Fibroblast of lung (primary cell): ENCODE measurements at regions not wholly inside any gene's neighbourhood (a gene's known extent, or its start where the extent isn't known, plus 50 kb on each side); places are given as distances from the start of the nearest gene placed in this dataset.

Experiments
- DNase-seq, 2 donors: peaks; one replicate each; pipeline versions ENCODE4 v3.0.0 to v3.0.0-alpha.2; 2010; ENCODE audit warnings: low read depth in 2 of 2
- H2AFZ ChIP-seq: 2 replicates; pipeline ENCODE4 v1.5.1; 2012; ENCODE audit warnings: low read length, control low read depth, inconsistent platforms
- H3K27ac ChIP-seq: 2 replicates; pipeline ENCODE4 v1.5.1; 2011; ENCODE audit warnings: low read length, control low read depth; ENCODE audit not compliant: insufficient read depth
- H3K27me3 ChIP-seq: 2 replicates; pipeline ENCODE4 v1.5.1; 2011; ENCODE audit warnings: mild to moderate bottlenecking, low read length; ENCODE audit not compliant: control insufficient read depth, insufficient read depth
- H3K36me3 ChIP-seq: 2 replicates; pipeline ENCODE4 v1.5.1; 2011; ENCODE audit warnings: low read length; ENCODE audit not compliant: control insufficient read depth, insufficient read depth
- H3K4me1 ChIP-seq: 2 replicates; pipeline ENCODE4 v1.5.1; 2011; ENCODE audit warnings: low read length; ENCODE audit not compliant: control insufficient read depth, insufficient read depth; ENCODE audit errors: extremely low read depth
- H3K4me2 ChIP-seq: 2 replicates; pipeline ENCODE4 v1.5.1; 2011; ENCODE audit warnings: low read length, control low read depth; ENCODE audit not compliant: insufficient read depth; ENCODE audit errors: extremely low read depth
- H3K4me3 ChIP-seq, 4 experiments: fragments of 200-600 bp in 1 of 4; sonication (generic) in 1 of 4; replicated peaks in 1 of 4; 2 replicates each; pipeline ENCODE4 v1.5.1; 2011 to 2016; ENCODE audit warnings: low read length in 4 of 4, low read depth in 3 of 4, mild to moderate bottlenecking in 3 of 4, control low read depth in 2 of 4, inconsistent platforms in 1 of 4, mixed read lengths in 1 of 4; ENCODE audit not compliant: insufficient read depth in 1 of 4; ENCODE audit errors: control extremely low read depth in 1 of 4
- H3K79me2 ChIP-seq: 2 replicates; pipeline ENCODE4 v1.5.1; 2012; ENCODE audit warnings: mild to moderate bottlenecking, low read length, inconsistent platforms; ENCODE audit not compliant: control insufficient read depth, insufficient read depth
- H3K9ac ChIP-seq: 2 replicates; pipeline ENCODE4 v1.5.1; 2011; ENCODE audit warnings: mild to moderate bottlenecking, low read length, control low read depth; ENCODE audit not compliant: insufficient read depth
- H3K9me3 ChIP-seq: 2 replicates; pipeline ENCODE4 v1.5.1; 2012; ENCODE audit warnings: low read depth, low read length; ENCODE audit not compliant: control insufficient read depth, insufficient read depth
- H4K20me1 ChIP-seq: 2 replicates; pipeline ENCODE4 v1.5.1; 2011; ENCODE audit warnings: low read length; ENCODE audit not compliant: control insufficient read depth, insufficient read depth; ENCODE audit errors: extremely low read depth
- CTCF ChIP-seq, 2 donors: IDR thresholded peaks in 1 of 2; conservative IDR thresholded peaks in 1 of 2; 1 replicate in 1 of 2; 2 replicates in 1 of 2; pipeline ENCODE4 v1.5.1; 2011 to 2012; ENCODE audit warnings: low read length in 2 of 2, control low read depth in 1 of 2, inconsistent platforms in 1 of 2, low read depth in 1 of 2, mild to moderate bottlenecking in 1 of 2
- EZH2 ChIP-seq: IDR thresholded peaks from 2 replicates; pipeline ENCODE4 v1.5.1; 2012; ENCODE audit warnings: low read length, control low read depth, mild to moderate bottlenecking; ENCODE audit errors: missing control alignments

DNA sequence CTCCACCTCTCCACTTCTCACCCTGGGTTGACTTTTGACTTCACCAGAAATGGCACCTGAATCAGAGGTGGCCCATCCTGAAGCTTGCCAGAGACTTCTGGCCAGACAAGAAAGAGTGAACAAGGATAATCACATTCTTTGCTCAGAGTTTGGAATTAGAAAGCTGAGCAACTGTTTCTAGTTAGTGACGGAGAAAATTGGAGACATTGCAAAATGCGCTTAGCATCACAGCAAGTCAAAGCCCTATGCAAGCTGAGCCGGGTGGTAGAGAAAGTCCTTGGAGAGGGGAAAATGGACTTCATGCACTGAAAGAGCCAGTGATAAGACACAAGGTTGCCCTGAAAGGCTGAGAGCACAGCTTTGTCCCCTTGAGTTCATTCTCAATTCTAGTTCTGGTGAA, 161.8 kb downstream of the PAH start:
- Histone ChIP-seq H3K4me2 (no peak overlapping the region), H3K27ac (no peak overlapping the region), H3K79me2 (no peaks in the 10 kb centered on the region), H3K36me3 (no peaks in the 10 kb centered on the region), H3K9me3 (no peaks in the 10 kb centered on the region), H3K9ac (no peak overlapping the region), H4K20me1 (no peaks in the 10 kb centered on the region), H3K4me1 (no peaks in the 10 kb centered on the region), H2AFZ (no peak overlapping the region), H3K4me3 (no peak overlapping the region), H3K27me3 (no peaks in the 10 kb centered on the region)
- no peak for DNase-seq
- no peak for TF ChIP-seq CTCF (conservative IDR thresholded peaks at IDR 0.05 in 1 of 2, IDR thresholded peaks at IDR 0.05 in 1 of 2; ENCODE audit: low read depth in 1 of 2, low read length in 2 of 2)
- TF ChIP-seq EZH2: no peak

DNA sequence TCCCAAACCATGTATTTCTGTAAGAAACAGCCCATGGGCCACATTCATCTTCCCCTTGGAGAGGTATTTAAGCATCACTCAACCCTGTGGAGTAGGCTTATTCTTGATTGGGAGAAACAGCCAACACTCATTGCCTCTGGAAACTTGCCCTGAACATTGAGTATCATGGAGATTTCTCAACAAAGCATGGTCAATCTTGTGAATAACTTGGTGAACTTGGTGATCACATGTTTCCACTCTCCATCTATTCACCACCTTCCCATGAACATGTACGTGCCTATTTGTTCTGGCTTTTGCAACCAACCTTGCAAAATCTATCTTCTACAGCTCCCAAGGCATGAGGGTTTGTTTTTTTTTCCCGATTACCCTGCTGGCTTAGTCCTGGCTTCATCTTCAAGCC, 163.2 kb downstream of the PAH start:
- Histone ChIP-seq H3K36me3 (no peaks in the 10 kb centered on the region), H4K20me1 (no peaks in the 10 kb centered on the region), H3K4me1 (no peaks in the 10 kb centered on the region), H3K27ac (no peak overlapping the region), H3K4me3 (no peak overlapping the region), H2AFZ (no peak overlapping the region), H3K9ac (no peak overlapping the region), H3K79me2 (no peaks in the 10 kb centered on the region), H3K27me3 (no peaks in the 10 kb centered on the region), H3K4me2 (no peak overlapping the region), H3K9me3 (no peaks in the 10 kb centered on the region)
- no peak for DNase-seq
- TF ChIP-seq CTCF (conservative IDR thresholded peaks at IDR 0.05 in 1 of 2, IDR thresholded peaks at IDR 0.05 in 1 of 2; ENCODE audit: low read depth in 1 of 2, low read length in 2 of 2) (no peak), EZH2 (no peak)

GRCh38 chr12:102748704-102749103, 168.3 kb downstream of the PAH start:
- TF ChIP-seq EZH2: no peak
- no peak for TF ChIP-seq CTCF (conservative IDR thresholded peaks at IDR 0.05 in 1 of 2, IDR thresholded peaks at IDR 0.05 in 1 of 2; ENCODE audit: low read depth in 1 of 2, low read length in 2 of 2)
- no peak overlapping the region for H3K4me3 ChIP-seq
- H3K79me2 ChIP-seq: no peaks in the 10 kb centered on the region
- H3K4me2 ChIP-seq: no peak overlapping the region
- no peak overlapping the region for H3K27ac ChIP-seq
- H3K27me3 ChIP-seq: no peaks in the 10 kb centered on the region
- no peaks in the 10 kb centered on the region for H3K4me1 ChIP-seq
- H3K36me3 ChIP-seq: no peaks in the 10 kb centered on the region
- DNase-seq: no peak
- H4K20me1 ChIP-seq: no peaks in the 10 kb centered on the region
- no peak overlapping the region for H3K9ac ChIP-seq
- no peaks in the 10 kb centered on the region for H3K9me3 ChIP-seq
- H2AFZ ChIP-seq: no peak overlapping the region
